GM12878 (cell line): ENCODE measurements at regions not wholly inside any gene's neighbourhood (a gene's known extent, or its start where the extent isn't known, plus 50 kb on each side); places are given as distances from the start of the nearest gene placed in this dataset.

ENCODE experiments used
- ATAC-seq: fragments of 200-7000 bp; cut with Tn5 transposase; 3 replicates; pipeline ENCODE4 v1.9.1; 2020; ENCODE audit warnings: mild to moderate bottlenecking, moderate library complexity
- BruUV-seq: library from RNA; stranded (reverse); fragments of 400-500 nt; replicated peaks from 2 replicates; lab custom pipeline; 2021; lab: Mats Ljungman, UMichigan
- CTCF ChIA-PET: fragments of 300-600 bp; sonication (Branson Sonifier 250); formaldehyde crosslinking; extraction: SDS; loops from one replicate; lab custom pipeline; 2021; ENCODE audit warnings: inconsistent platforms; lab: Yijun Ruan, JAX
- POLR2A ChIA-PET: fragments of 350-600 bp; formaldehyde crosslinking; extraction: SDS; loops from one replicate; lab custom pipeline; 2021; ENCODE audit warnings: inconsistent platforms; lab: Charles Lee
- RAD21 ChIA-PET: fragments of 300-600 bp; sonication (Branson Sonifier 250); formaldehyde crosslinking; loops from one replicate; lab custom pipeline; 2023; ENCODE audit warnings: antibody characterized with exemption; ENCODE audit not compliant: unreplicated experiment; lab: Charles Lee
- SMC1A ChIA-PET: fragments of 300-600 bp; sonication (Branson Sonifier 250); formaldehyde crosslinking; loops from one replicate; lab custom pipeline; 2023; ENCODE audit not compliant: unreplicated experiment, uncharacterized antibody; lab: Charles Lee
- DNase-seq: peaks from one replicate; pipeline ENCODE4 v3.0.0-alpha.2; 2011; ENCODE audit warnings: low read depth, low spot score
- FAIRE-seq: peaks from 3 replicates; lab custom pipeline; 2011; peaks lifted over from hg19 to GRCh38; lab: Jason Lieb, UNC
- H2AFZ ChIP-seq: 2 replicates; pipeline ENCODE4 v1.6.0; 2011; ENCODE audit warnings: low read depth, low read length, control low read depth; ENCODE audit not compliant: control insufficient read depth
- H3K27ac ChIP-seq: 2 replicates; pipeline ENCODE4 v1.5.1; 2011; ENCODE audit warnings: control low read depth; ENCODE audit not compliant: control insufficient read depth, insufficient read depth
- H3K27me3 ChIP-seq, 2 experiments: replicated peaks in 1 of 2; 2 replicates each; pipeline versions ENCODE4 v1.6.0 to v1.6.1; 2011; ENCODE audit warnings: low read length in 1 of 2; ENCODE audit not compliant: control insufficient read depth in 2 of 2, insufficient read depth in 2 of 2
- H3K36me3 ChIP-seq, 2 experiments: 2 replicates each; pipeline ENCODE4 v1.5.1; 2011; ENCODE audit warnings: low read length in 1 of 2; ENCODE audit not compliant: control insufficient read depth in 2 of 2, insufficient read depth in 2 of 2
- H3K4me1 ChIP-seq: 2 replicates; pipeline ENCODE4 v1.6.1; 2011; ENCODE audit warnings: mild to moderate bottlenecking, low read length, moderate library complexity, mixed read lengths; ENCODE audit not compliant: control insufficient read depth, insufficient read depth
- H3K4me2 ChIP-seq: 2 replicates; pipeline ENCODE4 v1.6.0; 2011; ENCODE audit warnings: control low read depth; ENCODE audit not compliant: control insufficient read depth, insufficient read depth
- H3K4me3 ChIP-seq: fragments of 200-600 bp; sonication (generic); 2 replicates; pipeline ENCODE4 v1.5.1; 2016
- H3K79me2 ChIP-seq: 2 replicates; pipeline ENCODE4 v1.6.0; 2011; ENCODE audit warnings: low read length; ENCODE audit not compliant: control insufficient read depth, insufficient read depth
- H3K9ac ChIP-seq: 2 replicates; pipeline ENCODE4 v1.8.0; 2011; ENCODE audit warnings: low read length, control low read depth, mixed read lengths; ENCODE audit not compliant: control insufficient read depth, insufficient read depth
- H3K9me3 ChIP-seq: replicated peaks from 3 replicates; pipeline ENCODE4 v1.5.1; 2011; ENCODE audit warnings: mild to moderate bottlenecking, low read length; ENCODE audit not compliant: control insufficient read depth, insufficient read depth
- H4K20me1 ChIP-seq: 2 replicates; pipeline ENCODE4 v1.6.0; 2011; ENCODE audit not compliant: control insufficient read depth, insufficient read depth
- CEBPZ ChIP-seq: fragments of 150-350 bp; IDR thresholded peaks from 2 replicates; pipeline ENCODE4 v1.6.1; 2016; ENCODE audit warnings: low read depth, low read length
- GABPA ChIP-seq: IDR thresholded peaks from 2 replicates; pipeline ENCODE4 v1.6.1; 2014; ENCODE audit warnings: antibody characterized with exemption, low read depth, mild to moderate bottlenecking, inconsistent platforms
- IKZF1 ChIP-seq: fragments of 450-650 bp; conservative IDR thresholded peaks from 2 replicates; pipeline ENCODE4 v1.6.1; 2017; ENCODE audit warnings: antibody characterized with exemption, mild to moderate bottlenecking
- NFYB ChIP-seq: IDR thresholded peaks from 2 replicates; pipeline ENCODE4 v1.6.1; 2011; ENCODE audit warnings: low read depth, mild to moderate bottlenecking, low read length, improper control_type of control experiment, moderate library complexity; ENCODE audit not compliant: insufficient read depth
- SIX5 ChIP-seq: IDR thresholded peaks from 2 replicates; pipeline ENCODE4 v1.6.1; 2011; ENCODE audit warnings: mild to moderate bottlenecking, low read depth, low read length, moderate library complexity; ENCODE audit not compliant: severe bottlenecking
- SRF ChIP-seq, 2 experiments: IDR thresholded peaks; 2 replicates each; pipeline ENCODE4 v1.6.1; 2011; ENCODE audit warnings: low read depth in 2 of 2, low read length in 2 of 2, mild to moderate bottlenecking in 1 of 2, moderate library complexity in 1 of 2
- TCF3 ChIP-seq: IDR thresholded peaks from 2 replicates; pipeline ENCODE4 v1.6.1; 2012; ENCODE audit warnings: low read depth, mild to moderate bottlenecking, low read length, borderline replicate concordance; ENCODE audit not compliant: insufficient read depth
- YY1 ChIP-seq: IDR thresholded peaks from 2 replicates; pipeline ENCODE4 v1.6.1; 2011; ENCODE audit warnings: low read depth, mild to moderate bottlenecking, low read length
- ZBTB33 ChIP-seq: fragments of 450-650 bp; IDR thresholded peaks from 2 replicates; pipeline ENCODE4 v1.6.1; 2017; ENCODE audit warnings: mild to moderate bottlenecking
- ZNF207 ChIP-seq: fragments of 450-650 bp; IDR thresholded peaks from 2 replicates; pipeline ENCODE4 v1.6.1; 2014; ENCODE audit warnings: antibody characterized with exemption, mild to moderate bottlenecking, borderline replicate concordance
- WGBS: methylation state at CpG from one replicate; pipeline ENCODE4 v1.1.6; 2016; ENCODE audit warnings: low lambda C conversion rate; ENCODE audit not compliant: insufficient replicate concordance, insufficient coverage; ENCODE audit errors: missing lambda C conversion rate; 5-methylcytosine and 5-hydroxymethylcytosine counted together
- in situ Hi-C: fragments of 300-500 bp; cut with MboI; formaldehyde crosslinking; loops from 9 replicates; pipeline ENCODE4 v1.14.3; 2018; ENCODE audit warnings: mixed read lengths
- intact Hi-C: fragments of 100-400 bp; cut with micrococcal nuclease; formaldehyde crosslinking; loops from one replicate; pipeline ENCODE4 v1.14.2; 2022; ENCODE audit not compliant: unreplicated experiment

DNA sequence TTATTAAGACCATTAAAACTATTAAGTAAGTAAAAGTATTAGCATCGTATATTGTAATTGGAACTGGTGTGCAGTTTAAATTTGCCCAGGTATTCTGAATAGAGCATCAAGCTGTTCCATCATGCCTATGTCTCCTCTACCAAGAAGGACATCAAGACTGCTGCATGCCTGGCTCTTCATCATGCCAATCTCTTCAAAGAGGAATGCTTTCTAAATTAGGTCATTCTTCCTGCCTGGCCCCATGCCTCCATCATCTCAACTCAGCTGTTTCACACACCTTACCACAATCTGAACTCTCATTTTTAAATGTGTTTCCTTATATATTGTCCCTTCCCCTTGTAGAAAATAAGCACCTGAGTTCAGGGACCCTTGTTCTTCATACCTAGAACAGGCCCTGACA is 270.5 kb upstream of the PPARGC1A start:
- in situ Hi-C loops: no loop called here
- DNase-seq: no peak
- ChIA-PET CTCF (no interaction called here), SMC1A (interaction anchor here (0.8 kb wide), 1 partner anchor 17 kb away, joined by 3 read pairs; no protein-coding TSS in a partner anchor), RAD21 (no interaction called here), POLR2A (no interaction called here)
- no peaks in the 10 kb centered on the region for H4K20me1 ChIP-seq
- no peak overlapping the region for H2AFZ ChIP-seq
- H3K79me2 ChIP-seq: no peaks in the 10 kb centered on the region
- WGBS: 9% methylated on average over 1 of the region's 1 CpG
- BruUV-seq: no TSS peak
- intact Hi-C loops: no loop called here
- H3K4me3 ChIP-seq: no peak overlapping the region
- no peak overlapping the region for H3K27ac ChIP-seq
- TF ChIP-seq IKZF1 (no peak), SIX5 (no peak)
- H3K4me1 ChIP-seq: no peaks in the 10 kb centered on the region
- H3K27me3 ChIP-seq: no peaks in the 10 kb centered on the region
- ATAC-seq: no peak
- no peak overlapping the region for H3K4me2 ChIP-seq
- no peaks in the 10 kb centered on the region for H3K9me3 ChIP-seq
- H3K9ac ChIP-seq: no peak overlapping the region
- H3K36me3 ChIP-seq: no peaks in the 10 kb centered on the region
- no peak for FAIRE-seq

DNA sequence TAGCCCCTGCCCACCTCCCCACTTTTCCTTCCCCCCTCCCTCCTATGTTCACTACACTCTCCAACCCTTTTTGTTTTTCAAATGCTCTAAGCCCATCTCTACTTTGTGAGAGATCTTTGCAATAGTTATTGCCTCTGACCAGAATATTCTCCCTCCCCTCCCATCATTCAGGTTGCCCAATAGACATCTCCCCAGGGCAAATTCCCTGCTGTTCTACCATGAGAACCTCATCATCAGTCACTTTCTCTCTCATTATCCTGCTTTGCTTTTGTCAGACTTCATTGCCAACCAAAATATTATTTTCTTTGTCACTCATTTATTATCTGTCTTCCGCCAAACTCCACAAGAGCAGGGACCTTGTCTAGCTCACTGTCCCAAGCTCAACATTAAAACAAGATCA is 268.2 kb upstream of the PPARGC1A start:
- Histone ChIP-seq H3K4me2 (no peak overlapping the region), H3K4me1 (no peaks in the 10 kb centered on the region), H3K27ac (no peak overlapping the region), H3K9ac (no peak overlapping the region), H4K20me1 (no peaks in the 10 kb centered on the region), H3K79me2 (no peaks in the 10 kb centered on the region), H3K36me3 (no peaks in the 10 kb centered on the region), H3K9me3 (no peaks in the 10 kb centered on the region), H3K4me3 (no peak overlapping the region), H2AFZ (no peak overlapping the region), H3K27me3 (no peaks in the 10 kb centered on the region)
- ChIA-PET SMC1A (interaction anchor here (0.6 kb wide), 1 partner anchor 51 kb away, joined by 3 read pairs; no protein-coding TSS in a partner anchor), CTCF (no interaction called here), RAD21 (no interaction called here), POLR2A (no interaction called here)
- ATAC-seq: no peak
- BruUV-seq: no TSS peak
- FAIRE-seq: no peak
- 89% methylated on average over 1 of the region's 1 CpG for WGBS
- DNase-seq: no peak
- in situ Hi-C loops (no loop called here), intact Hi-C loops (no loop called here)
- TF ChIP-seq ZBTB33 (no peak), NFYB (no peak), TCF3 (no peak), SRF (IDR thresholded peaks at IDR 0.05; ENCODE audit: low read depth in 2 of 2, low read length in 2 of 2) (no peak), CEBPZ (no peak), ZNF207 (no peak), YY1 (no peak), GABPA (no peak)
